ENCODE measurements at regions not wholly inside any gene's neighbourhood (a gene's known extent, or its start where the extent isn't known, plus 50 kb on each side); places are given as distances from the start of the nearest gene placed in this dataset.

DNA sequence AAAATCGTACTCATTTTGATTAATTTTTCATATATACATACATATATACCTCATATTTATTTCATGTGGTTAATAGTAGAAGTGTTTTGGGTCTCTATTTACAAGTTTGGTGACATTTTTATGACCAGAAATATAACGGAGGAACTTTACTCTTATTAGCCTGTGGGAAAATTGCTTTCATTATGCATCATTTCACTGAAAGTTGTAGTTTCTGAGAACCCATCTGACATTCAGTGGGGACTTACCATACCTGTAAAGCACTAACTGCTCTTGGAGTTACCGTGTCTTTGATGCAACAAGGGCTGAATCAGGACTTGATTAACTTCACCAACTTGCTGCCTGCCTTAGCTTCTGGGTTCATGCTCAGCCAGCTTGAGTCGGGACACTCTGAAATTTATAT is 49.9 kb upstream of the ITPKB start:
- WGBS, result 79% methylated on average over 4 of the region's 4 CpGs
- no peak for TF ChIP-seq NR2F2 (IDR thresholded peaks at IDR 0.05)
- TF ChIP-seq ATF3 (IDR thresholded peaks at IDR 0.05), result no peak
- TF ChIP-seq SP1 (IDR thresholded peaks at IDR 0.05), result no peak
- no peak for TF ChIP-seq YY1 (IDR thresholded peaks at IDR 0.05)
- no peak overlapping the region for H3K9ac ChIP-seq (ENCODE audit: low read depth in 1 of 2, low read length in 2 of 2)

More for the DNA sequence above, 49.9 kb upstream of the ITPKB start:
- no peak for DNase-seq (ENCODE audit: low spot score)
- H3K27ac ChIP-seq (ENCODE audit: low read depth in 1 of 2, low read length in 2 of 2), result no peak overlapping the region
- no peaks in the 10 kb centered on the region for H3K27me3 ChIP-seq (ENCODE audit: control insufficient read depth in 4 of 4, insufficient read depth in 4 of 4, low read length in 3 of 4)
- H3K4me3 ChIP-seq (ENCODE audit: low read depth in 1 of 3, low read length in 3 of 3), result no peak overlapping the region
- no peaks in the 10 kb centered on the region for H3K36me3 ChIP-seq (ENCODE audit: control insufficient read depth in 4 of 4, insufficient read depth in 3 of 4, low read depth in 1 of 4, low read length in 3 of 4)
- H3K4me1 ChIP-seq (ENCODE audit: control insufficient read depth in 4 of 4, insufficient read depth in 4 of 4, low read length in 3 of 4), result no peaks in the 10 kb centered on the region
- no peaks in the 10 kb centered on the region for H3K9me3 ChIP-seq (ENCODE audit: control insufficient read depth in 4 of 4, low read length in 3 of 4)

Measured in liver (tissue), 7 donors.